Superior temporal gyrus (tissue), 1 donor: ENCODE measurements at regions not wholly inside any gene's neighbourhood (a gene's known extent, or its start where the extent isn't known, plus 50 kb on each side); places are given as distances from the start of the nearest gene placed in this dataset.
"Not testable (repeated sequence)": the region's sequence is repeated elsewhere in the genome, so short reads cannot be mapped to it uniquely, and the experiment has no call there.

Experiments
- DNase-seq: peaks from one replicate; pipeline ENCODE4 v3.0.0-alpha.2; 2016; ENCODE audit errors: extremely low spot score

- no peak for DNase-seq
Observed at GRCh38 chr4:42824278-42824977, 68.1 kb upstream of the GRXCR1 start.

DNA sequence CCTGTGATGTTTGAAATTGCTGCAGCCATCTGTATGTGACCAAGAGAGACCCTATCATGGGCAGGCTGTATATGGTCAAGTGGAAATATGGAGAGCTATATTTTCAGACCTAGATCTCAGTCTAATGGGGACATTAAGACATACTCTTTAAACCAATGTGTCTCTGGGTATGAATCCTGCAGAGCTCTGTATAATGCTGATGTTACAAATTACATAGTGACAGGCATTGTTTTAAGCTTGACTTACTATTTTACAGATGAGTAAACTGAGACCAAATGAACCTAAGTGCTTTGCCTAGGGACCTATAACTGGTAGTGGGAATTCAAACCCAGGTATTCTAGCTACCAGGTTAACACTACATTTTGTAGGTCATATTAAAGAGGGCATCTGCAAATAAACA lies 71.3 kb upstream of the GRXCR1 start:
- DNase-seq = no peak

- DNase-seq = no peak
Observed at GRCh38 chr4:42819863-42820514, 72.5 kb upstream of the GRXCR1 start.

- peak; percentile 19 for DNase-seq
Observed at GRCh38 chr4:42817913-42818312, 74.6 kb upstream of the GRXCR1 start.

- DNase-seq = peak; percentile 16
Observed at GRCh38 chr4:42816880-42817400, 75.6 kb upstream of the GRXCR1 start.

DNA sequence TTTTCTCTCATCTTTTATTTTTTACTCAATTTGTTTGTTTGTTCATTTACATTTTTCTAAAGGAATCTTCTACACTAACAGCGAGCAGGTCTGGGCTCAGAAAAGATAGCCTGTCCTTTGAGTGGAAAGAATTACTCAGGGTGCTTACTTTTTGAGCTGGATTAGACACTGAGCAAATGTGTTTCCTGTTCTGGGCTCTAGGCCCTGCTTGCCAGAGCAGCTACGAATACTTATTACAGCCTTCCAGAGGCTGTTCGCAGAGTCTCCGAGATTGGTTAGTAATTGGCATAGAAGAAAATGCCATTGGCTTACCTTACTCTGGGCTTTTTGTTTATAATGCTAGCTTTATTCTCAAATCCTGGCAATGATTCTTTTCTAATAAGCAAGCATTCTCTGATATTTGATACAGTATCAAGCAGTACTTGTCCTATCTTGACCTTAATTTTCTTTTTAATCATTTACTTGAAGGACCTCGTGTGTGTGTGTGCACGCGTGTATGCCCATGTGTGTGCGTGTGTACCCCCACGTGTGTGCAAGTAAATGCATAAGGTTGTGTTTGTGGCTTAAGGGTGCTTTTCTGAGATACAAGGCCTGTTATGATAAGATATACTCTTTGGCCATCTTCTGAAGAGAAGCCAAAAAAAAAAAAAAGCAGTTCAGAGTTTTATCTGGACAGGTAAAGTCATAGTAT lies 76.2 kb upstream of the GRXCR1 start:
- peak; percentile 13 for DNase-seq

DNA sequence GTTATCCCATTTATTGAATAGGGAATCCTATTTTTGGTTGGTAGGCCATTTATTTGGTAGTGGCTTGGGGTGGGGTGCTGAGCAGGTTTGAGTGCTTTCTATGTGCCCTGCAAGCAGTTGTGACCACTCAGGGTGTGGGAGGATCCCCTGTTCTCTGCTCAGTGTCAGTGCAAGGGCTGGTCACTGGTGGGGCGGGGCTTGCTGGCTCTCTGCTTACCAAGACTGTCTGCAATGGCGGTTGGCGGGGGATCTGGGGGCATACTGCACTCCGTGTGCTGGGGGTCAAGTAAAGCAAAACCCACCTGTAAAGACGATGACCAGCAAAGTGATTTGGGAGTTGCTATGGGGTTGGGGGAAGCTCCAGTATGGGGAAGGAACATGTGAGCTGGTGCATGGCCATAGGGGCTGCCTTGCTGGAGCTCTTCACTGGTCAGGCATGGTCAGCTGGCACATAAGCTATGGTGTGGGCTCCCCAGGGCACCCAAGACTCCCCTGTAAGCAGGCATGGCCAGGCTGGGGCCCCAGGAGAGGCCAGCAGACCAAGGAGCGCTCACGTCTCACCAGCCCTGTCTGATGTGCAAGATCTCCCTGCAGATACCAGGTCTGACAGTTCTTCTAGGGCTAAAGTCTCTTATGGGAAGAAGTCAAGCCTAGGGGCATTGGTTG lies 83.0 kb upstream of the GRXCR1 start:
- DNase-seq = no peak

DNA sequence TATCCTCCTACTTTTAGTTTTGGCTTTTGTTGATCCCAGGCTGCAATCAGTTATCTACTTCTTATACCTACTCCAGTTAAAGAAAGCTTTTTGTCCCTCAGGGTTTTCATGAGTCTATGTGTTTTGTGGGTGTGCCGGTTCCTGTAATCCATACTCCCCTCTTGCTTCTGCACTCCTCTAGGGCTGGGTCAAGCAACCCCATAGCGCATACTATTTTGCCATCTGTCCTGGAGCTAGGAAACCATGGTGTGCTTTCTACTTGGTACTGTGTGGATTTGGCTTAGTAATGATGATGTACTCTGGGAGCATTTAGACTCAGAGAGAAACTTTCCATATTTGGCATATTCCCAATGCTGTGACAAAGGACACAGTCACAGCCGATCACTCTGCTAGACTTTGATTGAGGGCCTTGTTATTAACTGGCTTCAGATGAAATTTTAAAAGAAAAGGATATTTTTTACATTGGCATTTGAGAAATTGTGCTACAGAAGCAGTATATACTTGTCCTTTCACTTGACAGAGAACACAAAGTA lies 86.1 kb upstream of the GRXCR1 start:
- peak; percentile 85 for DNase-seq

DNA sequence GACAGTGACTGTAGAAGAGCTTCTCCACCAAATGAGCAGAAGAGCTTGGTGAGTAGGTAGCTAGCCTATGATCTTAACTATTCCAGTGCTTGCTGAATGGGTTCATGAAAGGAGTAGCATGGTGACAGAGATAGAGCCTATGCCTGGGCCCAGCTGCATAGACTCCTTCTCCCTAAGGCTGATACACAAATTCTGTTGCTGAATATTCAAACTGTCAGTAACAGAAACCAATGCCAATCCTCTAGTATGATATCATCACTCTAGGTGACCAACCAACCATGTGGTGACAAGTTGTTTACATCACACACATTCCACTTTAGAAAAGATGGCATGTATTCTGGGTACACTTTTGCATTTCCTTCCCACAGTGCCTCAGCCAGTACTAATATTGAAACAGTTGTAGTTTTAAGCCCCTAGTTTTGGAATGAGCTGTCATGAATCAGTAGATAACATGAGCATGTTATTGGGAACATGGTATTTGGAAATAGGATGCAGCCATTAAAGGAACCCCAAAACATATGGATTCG lies 103.4 kb upstream of the GRXCR1 start:
- no peak for DNase-seq

- DNase-seq = no peak
Observed at GRCh38 chr4:42787079-42787463, 105.4 kb upstream of the GRXCR1 start.

DNA sequence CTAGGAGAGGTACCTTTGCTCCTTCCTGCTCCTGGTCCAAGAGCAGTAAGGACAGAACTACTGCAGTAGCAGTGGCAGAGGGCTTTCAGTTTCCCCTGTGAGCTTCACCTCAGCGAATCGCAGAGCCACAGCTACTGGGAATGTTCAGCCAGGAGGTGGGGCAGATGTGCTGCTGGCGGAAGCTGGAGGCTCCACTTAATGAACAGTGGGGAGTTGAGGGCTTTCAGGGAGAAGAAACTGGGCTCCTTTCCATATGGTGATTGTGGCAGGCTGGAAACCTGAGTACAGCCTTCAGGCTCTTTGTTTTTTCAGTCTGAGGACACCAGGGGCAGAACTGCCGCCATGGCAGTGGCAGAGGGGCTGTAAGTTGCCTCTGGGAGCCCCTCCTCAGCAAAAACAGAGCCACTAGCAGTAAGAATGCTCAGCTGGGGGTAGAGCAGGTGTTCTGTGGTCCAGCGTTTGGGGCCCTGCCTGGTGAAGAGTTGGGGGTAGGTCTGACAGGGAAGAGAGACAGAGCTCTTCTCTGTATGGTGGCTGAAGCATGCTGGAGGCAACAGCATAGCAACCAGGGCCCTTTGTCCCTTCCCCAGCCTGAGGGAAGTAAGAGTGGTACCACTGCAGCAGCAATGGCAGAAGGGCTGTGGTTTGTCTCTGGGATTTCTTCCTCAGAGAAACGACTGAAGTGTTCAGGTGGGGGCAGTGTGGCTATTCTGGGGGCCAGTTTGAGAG lies 106.0 kb upstream of the GRXCR1 start:
- no peak for DNase-seq

DNA sequence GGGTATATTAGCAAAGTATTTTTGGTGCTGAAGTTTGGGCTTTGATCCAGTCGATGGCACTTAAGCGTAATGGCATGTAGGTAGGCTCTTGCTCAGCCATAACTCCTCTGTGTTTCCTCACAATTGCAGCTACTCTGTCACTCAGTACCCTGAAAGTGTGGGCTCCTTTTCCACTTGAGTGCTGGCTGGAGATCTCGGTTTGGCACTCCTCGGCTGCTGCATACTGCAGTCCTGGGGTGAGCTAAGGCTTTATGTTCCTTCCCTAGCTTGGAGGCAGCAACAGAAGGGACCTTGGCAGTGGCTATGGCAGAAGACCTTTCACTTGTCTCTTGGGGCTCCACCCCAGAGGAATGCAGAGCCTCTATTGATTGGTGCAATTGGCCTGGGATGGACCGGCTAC lies 106.7 kb upstream of the GRXCR1 start:
- no peak for DNase-seq

DNA sequence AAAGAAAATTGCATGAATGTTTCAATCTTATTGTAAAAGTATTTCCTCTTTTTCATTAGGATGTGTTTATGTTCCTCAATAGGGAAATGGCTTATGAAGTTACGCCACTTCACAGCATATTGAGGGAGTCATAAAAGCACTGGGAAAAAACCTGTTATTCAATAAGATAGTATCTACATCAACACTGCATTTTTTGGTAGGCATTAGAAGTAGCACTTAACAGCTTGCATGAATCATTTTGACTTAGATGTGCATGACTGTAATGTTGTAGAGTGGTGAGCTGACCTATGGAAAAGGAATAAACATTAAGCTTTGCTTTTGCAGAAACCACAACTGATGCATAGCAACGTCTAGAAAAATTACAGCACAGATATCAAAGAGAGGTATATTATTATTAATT lies 111.2 kb upstream of the GRXCR1 start:
- DNase-seq = peak; percentile 33

DNA sequence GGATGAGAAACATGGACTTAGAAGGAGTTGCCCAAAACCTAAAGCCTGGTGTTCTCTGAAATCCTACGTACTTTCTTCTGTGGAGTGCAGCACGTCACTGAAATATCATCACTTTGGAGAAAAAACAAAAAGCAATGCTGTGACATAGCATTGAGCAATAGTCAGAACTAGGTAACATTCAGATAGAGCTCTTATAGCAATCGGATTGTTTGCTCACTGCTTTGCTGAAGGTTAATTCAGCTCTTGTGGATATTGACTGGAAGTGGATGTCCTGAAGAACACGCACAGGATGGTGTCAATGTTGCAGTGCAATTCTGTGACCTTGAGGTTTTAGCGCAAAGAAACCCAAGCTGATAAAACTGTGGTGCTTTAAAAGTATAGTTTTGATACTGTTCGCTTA lies 114.2 kb upstream of the GRXCR1 start:
- DNase-seq = no peak

DNA sequence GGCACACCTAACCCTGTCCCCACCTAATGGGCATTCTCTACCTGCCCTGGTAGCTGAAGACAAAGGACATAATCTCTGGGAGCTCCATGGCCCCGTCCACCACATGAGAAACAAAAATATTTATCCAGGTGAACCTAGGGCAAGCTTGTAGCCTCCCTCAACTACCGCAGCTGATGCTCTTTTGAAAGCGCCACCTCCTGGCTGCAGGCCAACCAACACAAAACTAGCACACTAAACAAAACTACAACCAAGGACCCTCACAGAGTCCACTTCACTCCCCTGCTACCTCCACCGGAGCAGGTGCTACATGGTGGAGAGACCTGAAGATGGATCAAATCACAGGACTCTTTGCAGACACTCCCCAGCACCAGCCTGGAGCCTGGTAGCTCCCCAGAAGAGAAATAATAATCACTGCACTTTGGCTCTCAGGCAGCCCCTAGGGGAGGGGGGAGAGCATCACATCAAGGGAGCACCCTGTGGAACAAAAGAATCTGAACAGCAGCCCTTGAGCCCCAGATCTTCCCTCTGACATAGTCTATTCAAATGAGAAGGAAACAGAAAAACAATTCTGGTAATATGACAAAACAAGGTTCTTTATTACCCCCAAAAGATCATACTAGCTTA lies 111.3 kb upstream of the ATP8A1 start:
- no peak for DNase-seq

GRCh38 chr4:42767669-42768068 lies 110.8 kb upstream of the ATP8A1 start:
- no peak for DNase-seq

DNA sequence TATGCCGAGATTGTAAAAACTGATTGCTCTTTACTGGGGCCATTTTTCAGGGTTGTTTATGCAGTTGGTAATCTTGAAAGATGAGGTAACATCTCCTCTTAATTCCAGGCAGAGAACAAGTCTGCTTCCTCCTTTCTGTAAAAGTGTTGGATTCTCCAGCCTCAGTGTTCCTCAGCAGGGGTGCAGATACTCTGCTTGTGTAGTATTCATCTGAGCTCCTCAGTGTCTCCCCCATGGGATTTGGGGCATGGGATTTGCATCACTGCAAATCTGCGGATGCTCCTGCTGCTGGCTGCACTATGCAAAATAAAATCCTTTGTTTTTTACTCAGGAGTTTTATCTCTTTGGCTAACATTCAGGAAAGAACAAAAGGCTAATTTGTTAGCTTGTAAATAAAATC lies 104.9 kb upstream of the ATP8A1 start:
- DNase-seq = no peak

DNA sequence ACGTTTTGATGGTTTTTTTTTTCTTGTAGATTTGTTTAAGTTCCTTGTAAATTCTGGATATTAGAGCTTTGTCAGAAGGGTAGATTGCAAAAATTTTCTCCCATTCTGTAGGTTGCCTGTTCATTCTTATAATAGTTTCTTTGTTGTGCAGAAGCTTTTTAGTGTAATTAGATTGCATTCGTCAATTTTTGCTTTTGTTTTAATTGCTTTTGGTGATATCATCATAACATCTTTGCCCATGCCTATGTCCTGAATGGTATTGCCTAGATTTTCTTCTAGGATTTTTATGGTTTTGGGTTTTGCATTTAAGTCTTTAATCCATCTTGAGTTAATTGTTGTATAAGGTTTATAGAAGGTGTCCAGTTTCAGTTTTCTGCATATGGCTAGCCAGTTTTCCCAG lies 98.1 kb upstream of the ATP8A1 start:
- not testable (repeated sequence) for DNase-seq

GRCh38 chr4:42751587-42751986 lies 94.7 kb upstream of the ATP8A1 start:
- DNase-seq = no peak

DNA sequence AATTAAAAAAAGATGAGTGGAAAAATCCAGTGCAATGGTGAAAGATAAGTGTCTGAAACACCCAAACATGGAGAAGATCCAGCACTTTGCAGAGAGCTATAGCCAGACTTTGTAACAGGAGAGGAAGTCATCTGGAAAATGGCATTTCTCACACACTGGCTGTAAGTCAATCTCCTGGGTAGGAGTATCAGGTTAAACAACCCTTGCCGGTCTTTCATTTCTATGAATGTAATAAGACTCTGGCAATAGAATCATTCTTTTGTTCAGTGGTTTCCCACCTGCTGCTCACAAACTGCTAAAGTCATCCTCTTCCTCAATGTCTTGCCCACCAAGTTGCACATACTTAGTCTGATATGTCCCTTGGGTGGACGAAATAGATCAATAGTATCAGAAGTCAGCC lies 94.0 kb upstream of the ATP8A1 start:
- peak; percentile 13 for DNase-seq

DNA sequence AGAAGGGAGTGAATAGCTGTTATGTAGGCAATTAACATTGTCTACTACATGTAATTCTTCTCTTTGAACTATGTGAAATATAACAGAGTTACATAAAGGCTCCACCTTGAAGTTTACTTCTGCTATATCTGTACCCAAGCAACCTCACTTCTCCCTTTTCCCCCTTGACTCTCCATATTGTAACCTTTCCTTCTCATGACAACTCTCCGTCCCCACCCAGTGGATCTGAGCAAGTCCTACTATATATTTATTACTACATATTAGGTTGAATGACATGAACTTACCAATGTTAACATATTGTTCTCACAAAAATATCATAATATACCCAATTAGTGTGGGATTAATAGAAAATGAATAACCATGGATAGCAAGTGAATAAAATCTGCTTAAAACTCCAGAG lies 93.2 kb upstream of the ATP8A1 start:
- peak; percentile 64 for DNase-seq
